ENCODE measurements at regions not wholly inside any gene's neighbourhood (a gene's known extent, or its start where the extent isn't known, plus 50 kb on each side); places are given as distances from the start of the nearest gene placed in this dataset.
"Not testable (repeated sequence)": the region's sequence is repeated elsewhere in the genome, so short reads cannot be mapped to it uniquely, and the experiment has no call there.

- DNase-seq, result no peak
These were observed 122.7 kb upstream of the C1GALT1C1 start for GRCh38 chrX:120752431-120753082.

GRCh38 chrX:120751683-120752082, 121.8 kb upstream of the C1GALT1C1 start:
- DNase-seq, result no peak

GRCh38 chrX:120750381-120750780, 120.5 kb upstream of the C1GALT1C1 start:
- no peak for DNase-seq

GRCh38 chrX:120749141-120749846, 119.4 kb upstream of the C1GALT1C1 start:
- DNase-seq, result peak; percentile 56

- no peak for DNase-seq
These were observed 116.3 kb upstream of the C1GALT1C1 start for GRCh38 chrX:120746153-120746552.

- DNase-seq, result no peak
These were observed 113.3 kb upstream of the C1GALT1C1 start for GRCh38 chrX:120742946-120743665.

GRCh38 chrX:120741452-120741851, 111.6 kb upstream of the C1GALT1C1 start:
- DNase-seq, result no peak

GRCh38 chrX:120740072-120740471, 110.2 kb upstream of the C1GALT1C1 start:
- no peak for DNase-seq

GRCh38 chrX:120739300-120739699, 109.4 kb upstream of the C1GALT1C1 start:
- no peak for DNase-seq

- DNase-seq, result no peak
These were observed 107.1 kb upstream of the C1GALT1C1 start for GRCh38 chrX:120736989-120737388.

GRCh38 chrX:120735966-120736365, 106.1 kb upstream of the C1GALT1C1 start:
- no peak for DNase-seq

- DNase-seq, result no peak
These were observed 103.0 kb upstream of the C1GALT1C1 start for GRCh38 chrX:120732879-120733278.

- no peak for DNase-seq
These were observed 102.6 kb upstream of the C1GALT1C1 start for GRCh38 chrX:120732461-120732860.

- DNase-seq, result no peak
These were observed 101.5 kb upstream of the C1GALT1C1 start for GRCh38 chrX:120731386-120731785.

GRCh38 chrX:120729506-120730255, 99.8 kb upstream of the C1GALT1C1 start:
- not testable (repeated sequence) for DNase-seq

- no peak for DNase-seq
These were observed 98.1 kb upstream of the C1GALT1C1 start for GRCh38 chrX:120727911-120728310.

- no peak for DNase-seq
These were observed 97.6 kb upstream of the C1GALT1C1 start for GRCh38 chrX:120727452-120727851.

- no peak for DNase-seq
These were observed 96.4 kb upstream of the C1GALT1C1 start for GRCh38 chrX:120726294-120726693.

- DNase-seq, result no peak
These were observed 96.0 kb upstream of the C1GALT1C1 start for GRCh38 chrX:120725874-120726273.

- DNase-seq, result no peak
These were observed 89.8 kb upstream of the C1GALT1C1 start for GRCh38 chrX:120719622-120720021.

- no peak for DNase-seq
These were observed 89.1 kb upstream of the C1GALT1C1 start for GRCh38 chrX:120718969-120719368.

GRCh38 chrX:120702337-120702736, 72.5 kb upstream of the C1GALT1C1 start:
- not testable (repeated sequence) for DNase-seq

GRCh38 chrX:120697053-120697452, 67.2 kb upstream of the C1GALT1C1 start:
- no peak for DNase-seq
